SK-N-SH (cell line): ENCODE measurements at regions not wholly inside any gene's neighbourhood (a gene's known extent, or its start where the extent isn't known, plus 50 kb on each side); places are given as distances from the start of the nearest gene placed in this dataset.

Experiments
- CTCF ChIA-PET: fragments of 300-600, 350-600 bp; formaldehyde crosslinking; extraction: SDS; loops from one replicate; lab custom pipeline; 2021; lab: Yijun Ruan, JAX
- POLR2A ChIA-PET: fragments of 350-600 bp; sonication (Branson Sonifier 250); formaldehyde crosslinking; extraction: SDS; loops from one replicate; lab custom pipeline; 2020; ENCODE audit warnings: antibody characterized with exemption, inconsistent platforms; lab: Yijun Ruan, JAX
- DNase-seq: peaks from one replicate; pipeline ENCODE4 v3.0.0; 2012
- H2AFZ ChIP-seq: fragments of 200-600 bp; sonication (generic); 2 replicates; pipeline ENCODE4 v1.8.1; 2016; ENCODE audit warnings: antibody characterized with exemption, mild to moderate bottlenecking, low read depth
- H3F3A ChIP-seq: fragments of 200-600 bp; sonication (generic); replicated peaks from 2 replicates; pipeline ENCODE3; 2016; ENCODE audit warnings: antibody characterized with exemption, mild to moderate bottlenecking; ENCODE audit not compliant: insufficient read depth
- H3K27ac ChIP-seq, 2 experiments: fragments of 200-500 bp in 1 of 2; fragments of 200-600 bp in 1 of 2; sonication (Bioruptor generic) in 1 of 2; sonication (generic), shearing (Covaris generic) in 1 of 2; 2 replicates each; pipeline versions ENCODE4 v1.5.1 to v1.6.1; 2014 to 2016; ENCODE audit warnings: low read depth in 2 of 2, inconsistent platforms in 1 of 2, low read length in 1 of 2, mild to moderate bottlenecking in 1 of 2, mixed read lengths in 1 of 2
- H3K27me3 ChIP-seq: fragments of 200-600 bp; sonication (generic), shearing (Covaris generic); 2 replicates; pipeline ENCODE4 v1.6.1; 2016; ENCODE audit warnings: mixed run types; ENCODE audit not compliant: insufficient read depth
- H3K36me3 ChIP-seq, 2 experiments: fragments of 200-500 bp in 1 of 2; fragments of 200-600 bp in 1 of 2; sonication (Bioruptor generic) in 1 of 2; sonication (generic) in 1 of 2; replicated peaks in 1 of 2; 2 replicates each; pipeline versions ENCODE3 to v1.5.1; 2014 to 2016; ENCODE audit warnings: low read length in 1 of 2, mild to moderate bottlenecking in 1 of 2; ENCODE audit not compliant: insufficient read depth in 2 of 2, control insufficient read depth in 1 of 2
- H3K4me1 ChIP-seq, 2 experiments: fragments of 200-500 bp in 1 of 2; fragments of 200-600 bp in 1 of 2; sonication (Bioruptor generic) in 1 of 2; sonication (generic), shearing (Covaris generic) in 1 of 2; 2 replicates each; pipeline versions ENCODE4 v1.5.1 to v1.6.1; 2014 to 2016; ENCODE audit warnings: low read depth in 1 of 2, low read length in 1 of 2, mixed run types in 1 of 2; ENCODE audit not compliant: insufficient read depth in 2 of 2, control insufficient read depth in 1 of 2
- H3K4me2 ChIP-seq: fragments of 200-600 bp; sonication (generic), shearing (Covaris generic); 2 replicates; pipeline ENCODE4 v1.6.1; 2017; ENCODE audit warnings: mixed run types
- H3K4me3 ChIP-seq, 2 experiments: fragments of 200-500 bp in 1 of 2; fragments of 200-600 bp in 1 of 2; sonication (Bioruptor generic) in 1 of 2; sonication (generic), shearing (Covaris generic) in 1 of 2; 2 replicates each; pipeline versions ENCODE4 v1.5.1 to v1.8.1; 2014 to 2016; ENCODE audit warnings: low read depth in 2 of 2, inconsistent platforms in 1 of 2, low read length in 1 of 2, mild to moderate bottlenecking in 1 of 2, mixed read lengths in 1 of 2, moderate library complexity in 1 of 2
- H3K79me2 ChIP-seq: fragments of 200-600 bp; sonication (generic); 2 replicates; pipeline ENCODE4 v1.8.1; 2017; ENCODE audit warnings: mild to moderate bottlenecking; ENCODE audit not compliant: insufficient read depth
- H3K9ac ChIP-seq: fragments of 200-600 bp; sonication (generic); 2 replicates; pipeline ENCODE4 v1.6.1; 2017; ENCODE audit warnings: mixed run types
- H3K9me2 ChIP-seq: fragments of 200-600 bp; sonication (generic); 2 replicates; pipeline ENCODE4 v1.6.1; 2017; ENCODE audit warnings: mixed run types
- H3K9me3 ChIP-seq: fragments of 200-600 bp; sonication (generic); 2 replicates; pipeline ENCODE4 v1.6.1; 2017; ENCODE audit warnings: mixed run types, mild to moderate bottlenecking, moderate library complexity
- H4K20me1 ChIP-seq: fragments of 200-600 bp; sonication (generic); 2 replicates; pipeline ENCODE4 v1.6.1; 2017; ENCODE audit warnings: mild to moderate bottlenecking, mixed run types; ENCODE audit not compliant: insufficient read depth
- CHD2 ChIP-seq: fragments of 150-350 bp; IDR thresholded peaks from 2 replicates; pipeline ENCODE4 v1.6.1; 2018; ENCODE audit warnings: low read length; ENCODE audit not compliant: partially characterized antibody
- FOSL2 ChIP-seq: IDR thresholded peaks from 2 replicates; pipeline ENCODE4 v1.4.0; 2012; ENCODE audit warnings: low read depth, mild to moderate bottlenecking, moderate library complexity, borderline replicate concordance
- FOXJ3 ChIP-seq: sonication (generic); formaldehyde crosslinking; IDR thresholded peaks from 2 replicates; pipeline ENCODE4 v1.5.1; 2020; ENCODE audit warnings: mild to moderate bottlenecking, missing genetic modification reagents
- NFIC ChIP-seq: IDR thresholded peaks from 2 replicates; pipeline ENCODE4 v1.4.0; 2012; ENCODE audit warnings: borderline replicate concordance
- NRF1 ChIP-seq: IDR thresholded peaks from 2 replicates; pipeline ENCODE4 v1.6.1; 2012; ENCODE audit warnings: low read depth, mild to moderate bottlenecking, low read length
- POLR2AphosphoS5 ChIP-seq: IDR thresholded peaks from 2 replicates; pipeline ENCODE4 v1.6.1; 2012; ENCODE audit warnings: low read depth, low read length
- RCOR1 ChIP-seq: fragments of 150-350 bp; IDR thresholded peaks from 2 replicates; pipeline ENCODE4 v1.6.1; 2017; ENCODE audit warnings: antibody characterized with exemption, low read length
- RFX5 ChIP-seq: IDR thresholded peaks from 2 replicates; pipeline ENCODE4 v1.6.1; 2012; ENCODE audit warnings: mild to moderate bottlenecking, improper control_type of control experiment, low read length
- RXRA ChIP-seq: IDR thresholded peaks from 2 replicates; pipeline ENCODE4 v1.4.0; 2012; ENCODE audit warnings: low read depth, mild to moderate bottlenecking, borderline replicate concordance
- SIN3A ChIP-seq: IDR thresholded peaks from 2 replicates; pipeline ENCODE4 v1.6.1; 2012; ENCODE audit warnings: low read depth, mild to moderate bottlenecking, low read length, moderate library complexity, borderline replicate concordance
- TCF12 ChIP-seq: IDR thresholded peaks from 2 replicates; pipeline ENCODE4 v1.4.0; 2012
- TEAD4 ChIP-seq: IDR thresholded peaks from 2 replicates; pipeline ENCODE4 v1.4.0; 2012; ENCODE audit warnings: mild to moderate bottlenecking, borderline replicate concordance; ENCODE audit not compliant: insufficient read depth
- WGBS: methylation state at CpG from one replicate; pipeline ENCODE4 v1.1.6; 2017; ENCODE audit warnings: low lambda C conversion rate; 5-methylcytosine and 5-hydroxymethylcytosine counted together
- TF ChIP-seq, protein P1 (sequence below): IDR thresholded peaks from 2 replicates; pipeline ENCODE4 v1.4.0; 2012; ENCODE audit warnings: low read depth, borderline replicate concordance
- TF ChIP-seq, protein P2 (sequence below): fragments of 150-350 bp; IDR thresholded peaks from 2 replicates; pipeline ENCODE4 v1.6.1; 2017; ENCODE audit warnings: antibody characterized with exemption, low read length, low read depth, borderline replicate concordance
- TF ChIP-seq, protein P3 (sequence below): IDR thresholded peaks from 2 replicates; pipeline ENCODE4 v1.6.1; 2012; ENCODE audit warnings: mild to moderate bottlenecking, low read depth, low read length, moderate library complexity
- TF ChIP-seq, protein P4 (sequence below): IDR thresholded peaks from 2 replicates; pipeline ENCODE4 v1.4.0; 2012; ENCODE audit warnings: low read depth
- TF ChIP-seq, protein P5 (sequence below): fragments of 200-600 bp; sonication (generic); IDR thresholded peaks from 2 replicates; pipeline ENCODE4 v1.6.1; 2017; ENCODE audit warnings: antibody characterized with exemption, mild to moderate bottlenecking, moderate library complexity
- TF ChIP-seq, protein P6 (sequence below): IDR thresholded peaks from 2 replicates; pipeline ENCODE4 v1.4.0; 2012; ENCODE audit warnings: low read depth, borderline replicate concordance

DNA sequence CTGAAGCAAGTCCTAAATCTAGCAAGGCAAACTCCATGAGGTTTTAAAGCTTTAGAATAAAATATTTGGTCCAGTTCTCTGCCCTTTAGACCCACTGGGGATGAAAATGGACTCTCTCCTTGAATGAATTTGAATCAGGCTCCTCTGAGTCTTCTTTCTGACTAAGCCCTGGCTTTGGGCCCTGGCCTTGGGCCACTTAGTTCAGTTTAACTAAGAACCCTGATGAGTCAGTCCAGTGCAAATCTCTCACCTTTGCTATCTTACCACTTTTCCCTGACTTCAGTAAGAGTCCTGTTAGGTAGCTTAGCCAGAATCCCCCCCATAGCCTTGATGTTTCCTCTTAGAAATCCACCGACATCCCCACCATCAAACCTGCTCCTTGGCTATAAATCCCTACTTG lies 427.5 kb downstream of the SNAPC1 start:
- H3K4me1 ChIP-seq = no peaks in the 10 kb centered on the region
- H3K4me3 ChIP-seq = no peak overlapping the region
- H3K9me2 ChIP-seq = no peaks in the 10 kb centered on the region
- ChIA-PET CTCF (no interaction called here), POLR2A (no interaction called here)
- H3K4me2 ChIP-seq = no peak overlapping the region
- no peaks in the 10 kb centered on the region for H3K79me2 ChIP-seq
- no peak overlapping the region for H3K27ac ChIP-seq
- no peaks in the 10 kb centered on the region for H3K27me3 ChIP-seq
- no peak overlapping the region for H2AFZ ChIP-seq
- no peak overlapping the region for H3K9ac ChIP-seq
- DNase-seq = no peak
- no peaks in the 10 kb centered on the region for H3K36me3 ChIP-seq
- H3F3A ChIP-seq = peaks cover 4% of the 10 kb centered on the region
- H3K9me3 ChIP-seq = no peaks in the 10 kb centered on the region
- no peak for TF ChIP-seq RCOR1
- TF ChIP-seq NFIC = peak; percentile 56
- H4K20me1 ChIP-seq = no peaks in the 10 kb centered on the region
- 0% methylated on average over 1 of the region's 1 CpG for WGBS

DNA sequence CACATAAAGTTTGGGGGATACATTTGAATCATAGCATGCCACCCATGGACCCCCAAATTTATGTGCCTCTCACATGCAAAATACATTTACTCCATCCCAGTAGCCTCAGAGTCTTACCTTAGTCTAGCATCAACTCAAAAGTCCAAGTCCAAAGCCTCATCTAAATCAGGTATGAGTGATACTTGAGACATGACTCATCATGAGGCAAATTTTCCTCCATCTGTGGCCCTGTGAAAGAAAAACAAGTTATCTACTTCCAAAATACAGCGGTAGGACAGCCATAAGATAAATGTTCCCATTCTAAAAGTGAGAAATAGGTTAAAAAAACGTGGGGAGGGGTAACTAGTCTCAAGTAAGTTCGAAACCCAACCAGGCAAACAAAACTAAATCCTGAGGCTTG lies 444.2 kb downstream of the SNAPC1 start:
- Histone ChIP-seq H3K9me2 (no peaks in the 10 kb centered on the region), H3K4me1 (peaks cover 0 to 25% of the 10 kb centered on the region in 2 experiments; a peak in 2 of 4 replicates), H3K9me3 (no peaks in the 10 kb centered on the region), H3K4me3 (no peak overlapping the region), H3K4me2 (peak overlapping the region; percentile 10; the same call in 1 of the 2 replicates), H3K36me3 (no peaks in the 10 kb centered on the region), H3K27me3 (no peaks in the 10 kb centered on the region), H3K79me2 (no peaks in the 10 kb centered on the region), H4K20me1 (no peaks in the 10 kb centered on the region), H3K9ac (no peak overlapping the region), H3F3A (peaks cover 19% of the 10 kb centered on the region), H3K27ac (peak overlapping the region in 1 of 2 experiments; percentile 51; a peak in 1 of 4 replicates), H2AFZ (no peak overlapping the region)
- CTCF ChIA-PET = no interaction called here
- POLR2A ChIA-PET = no interaction called here
- DNase-seq = no peak
- WGBS = 6% methylated on average over 3 of the region's 3 CpGs
- TF ChIP-seq, protein P1, sequence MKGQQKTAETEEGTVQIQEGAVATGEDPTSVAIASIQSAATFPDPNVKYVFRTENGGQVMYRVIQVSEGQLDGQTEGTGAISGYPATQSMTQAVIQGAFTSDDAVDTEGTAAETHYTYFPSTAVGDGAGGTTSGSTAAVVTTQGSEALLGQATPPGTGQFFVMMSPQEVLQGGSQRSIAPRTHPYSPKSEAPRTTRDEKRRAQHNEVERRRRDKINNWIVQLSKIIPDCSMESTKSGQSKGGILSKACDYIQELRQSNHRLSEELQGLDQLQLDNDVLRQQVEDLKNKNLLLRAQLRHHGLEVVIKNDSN = no peak
- no peak; the same call in 1 of the 2 replicates for TF ChIP-seq NFIC
- TF ChIP-seq, protein P2, sequence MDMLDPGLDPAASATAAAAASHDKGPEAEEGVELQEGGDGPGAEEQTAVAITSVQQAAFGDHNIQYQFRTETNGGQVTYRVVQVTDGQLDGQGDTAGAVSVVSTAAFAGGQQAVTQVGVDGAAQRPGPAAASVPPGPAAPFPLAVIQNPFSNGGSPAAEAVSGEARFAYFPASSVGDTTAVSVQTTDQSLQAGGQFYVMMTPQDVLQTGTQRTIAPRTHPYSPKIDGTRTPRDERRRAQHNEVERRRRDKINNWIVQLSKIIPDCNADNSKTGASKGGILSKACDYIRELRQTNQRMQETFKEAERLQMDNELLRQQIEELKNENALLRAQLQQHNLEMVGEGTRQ = no peak
- no peak for TF ChIP-seq TEAD4
- TF ChIP-seq CHD2 = no peak
- no peak for TF ChIP-seq RFX5
- TF ChIP-seq, protein P3, sequence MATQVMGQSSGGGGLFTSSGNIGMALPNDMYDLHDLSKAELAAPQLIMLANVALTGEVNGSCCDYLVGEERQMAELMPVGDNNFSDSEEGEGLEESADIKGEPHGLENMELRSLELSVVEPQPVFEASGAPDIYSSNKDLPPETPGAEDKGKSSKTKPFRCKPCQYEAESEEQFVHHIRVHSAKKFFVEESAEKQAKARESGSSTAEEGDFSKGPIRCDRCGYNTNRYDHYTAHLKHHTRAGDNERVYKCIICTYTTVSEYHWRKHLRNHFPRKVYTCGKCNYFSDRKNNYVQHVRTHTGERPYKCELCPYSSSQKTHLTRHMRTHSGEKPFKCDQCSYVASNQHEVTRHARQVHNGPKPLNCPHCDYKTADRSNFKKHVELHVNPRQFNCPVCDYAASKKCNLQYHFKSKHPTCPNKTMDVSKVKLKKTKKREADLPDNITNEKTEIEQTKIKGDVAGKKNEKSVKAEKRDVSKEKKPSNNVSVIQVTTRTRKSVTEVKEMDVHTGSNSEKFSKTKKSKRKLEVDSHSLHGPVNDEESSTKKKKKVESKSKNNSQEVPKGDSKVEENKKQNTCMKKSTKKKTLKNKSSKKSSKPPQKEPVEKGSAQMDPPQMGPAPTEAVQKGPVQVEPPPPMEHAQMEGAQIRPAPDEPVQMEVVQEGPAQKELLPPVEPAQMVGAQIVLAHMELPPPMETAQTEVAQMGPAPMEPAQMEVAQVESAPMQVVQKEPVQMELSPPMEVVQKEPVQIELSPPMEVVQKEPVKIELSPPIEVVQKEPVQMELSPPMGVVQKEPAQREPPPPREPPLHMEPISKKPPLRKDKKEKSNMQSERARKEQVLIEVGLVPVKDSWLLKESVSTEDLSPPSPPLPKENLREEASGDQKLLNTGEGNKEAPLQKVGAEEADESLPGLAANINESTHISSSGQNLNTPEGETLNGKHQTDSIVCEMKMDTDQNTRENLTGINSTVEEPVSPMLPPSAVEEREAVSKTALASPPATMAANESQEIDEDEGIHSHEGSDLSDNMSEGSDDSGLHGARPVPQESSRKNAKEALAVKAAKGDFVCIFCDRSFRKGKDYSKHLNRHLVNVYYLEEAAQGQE = no peak
- TF ChIP-seq, protein P4, sequence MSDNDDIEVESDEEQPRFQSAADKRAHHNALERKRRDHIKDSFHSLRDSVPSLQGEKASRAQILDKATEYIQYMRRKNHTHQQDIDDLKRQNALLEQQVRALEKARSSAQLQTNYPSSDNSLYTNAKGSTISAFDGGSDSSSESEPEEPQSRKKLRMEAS = 0 out of 2 replicates have a peak, but pooled peaks have one; percentile 25
- TF ChIP-seq, protein P5, sequence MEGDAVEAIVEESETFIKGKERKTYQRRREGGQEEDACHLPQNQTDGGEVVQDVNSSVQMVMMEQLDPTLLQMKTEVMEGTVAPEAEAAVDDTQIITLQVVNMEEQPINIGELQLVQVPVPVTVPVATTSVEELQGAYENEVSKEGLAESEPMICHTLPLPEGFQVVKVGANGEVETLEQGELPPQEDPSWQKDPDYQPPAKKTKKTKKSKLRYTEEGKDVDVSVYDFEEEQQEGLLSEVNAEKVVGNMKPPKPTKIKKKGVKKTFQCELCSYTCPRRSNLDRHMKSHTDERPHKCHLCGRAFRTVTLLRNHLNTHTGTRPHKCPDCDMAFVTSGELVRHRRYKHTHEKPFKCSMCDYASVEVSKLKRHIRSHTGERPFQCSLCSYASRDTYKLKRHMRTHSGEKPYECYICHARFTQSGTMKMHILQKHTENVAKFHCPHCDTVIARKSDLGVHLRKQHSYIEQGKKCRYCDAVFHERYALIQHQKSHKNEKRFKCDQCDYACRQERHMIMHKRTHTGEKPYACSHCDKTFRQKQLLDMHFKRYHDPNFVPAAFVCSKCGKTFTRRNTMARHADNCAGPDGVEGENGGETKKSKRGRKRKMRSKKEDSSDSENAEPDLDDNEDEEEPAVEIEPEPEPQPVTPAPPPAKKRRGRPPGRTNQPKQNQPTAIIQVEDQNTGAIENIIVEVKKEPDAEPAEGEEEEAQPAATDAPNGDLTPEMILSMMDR = no peak
- no peak for TF ChIP-seq POLR2AphosphoS5
- TF ChIP-seq NRF1 = no peak
- TF ChIP-seq TCF12 = peak; percentile 58; the same call in 1 of the 2 replicates
- TF ChIP-seq RXRA = no peak
- TF ChIP-seq FOSL2 = peak; percentile 46; the same call in 1 of the 2 replicates
- no peak for TF ChIP-seq SIN3A
- TF ChIP-seq RCOR1 = no peak
- TF ChIP-seq, protein P6, sequence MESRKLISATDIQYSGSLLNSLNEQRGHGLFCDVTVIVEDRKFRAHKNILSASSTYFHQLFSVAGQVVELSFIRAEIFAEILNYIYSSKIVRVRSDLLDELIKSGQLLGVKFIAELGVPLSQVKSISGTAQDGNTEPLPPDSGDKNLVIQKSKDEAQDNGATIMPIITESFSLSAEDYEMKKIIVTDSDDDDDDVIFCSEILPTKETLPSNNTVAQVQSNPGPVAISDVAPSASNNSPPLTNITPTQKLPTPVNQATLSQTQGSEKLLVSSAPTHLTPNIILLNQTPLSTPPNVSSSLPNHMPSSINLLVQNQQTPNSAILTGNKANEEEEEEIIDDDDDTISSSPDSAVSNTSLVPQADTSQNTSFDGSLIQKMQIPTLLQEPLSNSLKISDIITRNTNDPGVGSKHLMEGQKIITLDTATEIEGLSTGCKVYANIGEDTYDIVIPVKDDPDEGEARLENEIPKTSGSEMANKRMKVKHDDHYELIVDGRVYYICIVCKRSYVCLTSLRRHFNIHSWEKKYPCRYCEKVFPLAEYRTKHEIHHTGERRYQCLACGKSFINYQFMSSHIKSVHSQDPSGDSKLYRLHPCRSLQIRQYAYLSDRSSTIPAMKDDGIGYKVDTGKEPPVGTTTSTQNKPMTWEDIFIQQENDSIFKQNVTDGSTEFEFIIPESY = no peak
- no peak for TF ChIP-seq FOXJ3 (CRISPR knock-in tag)
